IPS-15b (cell line): ENCODE measurements at regions not wholly inside any gene's neighbourhood (a gene's known extent, or its start where the extent isn't known, plus 50 kb on each side); places are given as distances from the start of the nearest gene placed in this dataset.
"Not testable (repeated sequence)": the region's sequence is repeated elsewhere in the genome, so short reads cannot be mapped to it uniquely, and the experiment has no call there.

Experiments
- H3K27me3 ChIP-seq: one replicate; pipeline ENCODE4 v1.6.1; 2013; ENCODE audit warnings: low read length; ENCODE audit not compliant: control insufficient read depth, insufficient read depth
- H3K36me3 ChIP-seq: one replicate; pipeline ENCODE4 v1.6.1; 2013; ENCODE audit warnings: low read length; ENCODE audit not compliant: control insufficient read depth, insufficient read depth
- H3K4me1 ChIP-seq: one replicate; pipeline ENCODE4 v1.6.1; 2013; ENCODE audit warnings: mild to moderate bottlenecking, low read length; ENCODE audit not compliant: control insufficient read depth, insufficient read depth
- H3K4me3 ChIP-seq: one replicate; pipeline ENCODE4 v1.5.1; 2013; ENCODE audit warnings: low read depth, low read length
- H3K9ac ChIP-seq: one replicate; pipeline ENCODE4 v1.6.1; 2013; ENCODE audit warnings: low read depth, mild to moderate bottlenecking, low read length
- H3K9me3 ChIP-seq: one replicate; pipeline ENCODE4 v1.6.1; 2013; ENCODE audit warnings: mild to moderate bottlenecking, low read length; ENCODE audit not compliant: control insufficient read depth, insufficient read depth

- H3K4me3 ChIP-seq = no peak overlapping the region
- peaks cover 2% of the 10 kb centered on the region for H3K4me1 ChIP-seq
- no peak overlapping the region for H3K9ac ChIP-seq
- no peaks in the 10 kb centered on the region for H3K27me3 ChIP-seq
- no peaks in the 10 kb centered on the region for H3K9me3 ChIP-seq
- H3K36me3 ChIP-seq = no peaks in the 10 kb centered on the region
Observed at GRCh38 chr6:170042596-170043118, 248.2 kb downstream of the DLL1 start.

GRCh38 chr6:170042123-170042522, 248.8 kb downstream of the DLL1 start:
- H3K36me3 ChIP-seq = no peaks in the 10 kb centered on the region
- H3K9ac ChIP-seq = no peak overlapping the region
- no peaks in the 10 kb centered on the region for H3K9me3 ChIP-seq
- no peaks in the 10 kb centered on the region for H3K27me3 ChIP-seq
- no peak overlapping the region for H3K4me3 ChIP-seq
- H3K4me1 ChIP-seq = peaks cover 2% of the 10 kb centered on the region

GRCh38 chr6:170041526-170041925, 249.4 kb downstream of the DLL1 start:
- H3K9ac ChIP-seq = no peak overlapping the region
- H3K27me3 ChIP-seq = no peaks in the 10 kb centered on the region
- H3K4me3 ChIP-seq = no peak overlapping the region
- peaks cover 4% of the 10 kb centered on the region for H3K4me1 ChIP-seq
- H3K36me3 ChIP-seq = no peaks in the 10 kb centered on the region
- no peaks in the 10 kb centered on the region for H3K9me3 ChIP-seq

GRCh38 chr6:170040906-170041305, 250.0 kb downstream of the DLL1 start:
- H3K27me3 ChIP-seq = no peaks in the 10 kb centered on the region
- H3K9me3 ChIP-seq = no peaks in the 10 kb centered on the region
- H3K4me1 ChIP-seq = peaks cover 5% of the 10 kb centered on the region
- H3K36me3 ChIP-seq = no peaks in the 10 kb centered on the region
- H3K9ac ChIP-seq = no peak overlapping the region
- no peak overlapping the region for H3K4me3 ChIP-seq

- H3K27me3 ChIP-seq = no peaks in the 10 kb centered on the region
- H3K9me3 ChIP-seq = no peaks in the 10 kb centered on the region
- H3K36me3 ChIP-seq = no peaks in the 10 kb centered on the region
- peaks cover 8% of the 10 kb centered on the region for H3K4me1 ChIP-seq
- no peak overlapping the region for H3K9ac ChIP-seq
- no peak overlapping the region for H3K4me3 ChIP-seq
Observed at GRCh38 chr6:170040115-170040500, 250.8 kb downstream of the DLL1 start.

- Histone ChIP-seq H3K4me3 (no peak overlapping the region), H3K4me1 (peaks cover 8% of the 10 kb centered on the region), H3K36me3 (no peaks in the 10 kb centered on the region), H3K27me3 (no peaks in the 10 kb centered on the region), H3K9me3 (no peaks in the 10 kb centered on the region), H3K9ac (no peak overlapping the region)
Observed at GRCh38 chr6:170039156-170040114, 251.4 kb downstream of the DLL1 start.

- Histone ChIP-seq H3K27me3 (no peaks in the 10 kb centered on the region), H3K4me3 (no peak overlapping the region), H3K36me3 (no peaks in the 10 kb centered on the region), H3K4me1 (peaks cover 8% of the 10 kb centered on the region), H3K9ac (no peak overlapping the region), H3K9me3 (no peaks in the 10 kb centered on the region)
Observed at GRCh38 chr6:170038708-170039107, 252.2 kb downstream of the DLL1 start.

GRCh38 chr6:170038251-170038650, 252.6 kb downstream of the DLL1 start:
- Histone ChIP-seq H3K36me3 (no peaks in the 10 kb centered on the region), H3K9me3 (no peaks in the 10 kb centered on the region), H3K9ac (no peak overlapping the region), H3K4me3 (no peak overlapping the region), H3K4me1 (peaks cover 8% of the 10 kb centered on the region), H3K27me3 (no peaks in the 10 kb centered on the region)

- Histone ChIP-seq H3K36me3 (no peaks in the 10 kb centered on the region), H3K4me3 (no peak overlapping the region), H3K9ac (no peak overlapping the region), H3K9me3 (no peaks in the 10 kb centered on the region), H3K27me3 (no peaks in the 10 kb centered on the region), H3K4me1 (peaks cover 8% of the 10 kb centered on the region)
Observed at GRCh38 chr6:170037541-170038250, 253.2 kb downstream of the DLL1 start.

GRCh38 chr6:170036916-170037315, 254.0 kb downstream of the DLL1 start:
- peaks cover 8% of the 10 kb centered on the region for H3K4me1 ChIP-seq

GRCh38 chr6:170036367-170036766, 254.5 kb downstream of the DLL1 start:
- H3K4me1 ChIP-seq, H3K9me3 ChIP-seq, H3K9ac ChIP-seq, H3K4me3 ChIP-seq, H3K36me3 ChIP-seq, H3K27me3 ChIP-seq: not testable (repeated sequence)

More at GRCh38 chr6:170036916-170037315, 254.0 kb downstream of the DLL1 start:
- H3K9ac ChIP-seq = no peak overlapping the region
- H3K36me3 ChIP-seq = no peaks in the 10 kb centered on the region
- H3K27me3 ChIP-seq = no peaks in the 10 kb centered on the region
- no peak overlapping the region for H3K4me3 ChIP-seq
- no peaks in the 10 kb centered on the region for H3K9me3 ChIP-seq
